IPS-18a (cell line): ENCODE measurements at regions not wholly inside any gene's neighbourhood (a gene's known extent, or its start where the extent isn't known, plus 50 kb on each side); places are given as distances from the start of the nearest gene placed in this dataset.

Experiments used
- H3K27ac ChIP-seq: one replicate; pipeline ENCODE4 v1.5.1; 2013; ENCODE audit warnings: low read length
- H3K27me3 ChIP-seq: one replicate; pipeline ENCODE4 v1.6.1; 2013; ENCODE audit warnings: mild to moderate bottlenecking, low read length; ENCODE audit not compliant: control insufficient read depth, insufficient read depth
- H3K36me3 ChIP-seq: one replicate; pipeline ENCODE4 v1.6.1; 2013; ENCODE audit warnings: low read depth, low read length; ENCODE audit not compliant: control insufficient read depth
- H3K4me1 ChIP-seq: one replicate; pipeline ENCODE4 v1.6.1; 2013; ENCODE audit warnings: low read depth, low read length; ENCODE audit not compliant: control insufficient read depth
- H3K4me3 ChIP-seq: one replicate; pipeline ENCODE4 v1.5.1; 2013; ENCODE audit warnings: low read length
- H3K9ac ChIP-seq: one replicate; pipeline ENCODE4 v1.6.1; 2013; ENCODE audit warnings: mild to moderate bottlenecking, low read length, moderate library complexity
- H3K9me3 ChIP-seq: one replicate; pipeline ENCODE4 v1.6.1; 2013; ENCODE audit warnings: low read depth, low read length; ENCODE audit not compliant: control insufficient read depth

DNA sequence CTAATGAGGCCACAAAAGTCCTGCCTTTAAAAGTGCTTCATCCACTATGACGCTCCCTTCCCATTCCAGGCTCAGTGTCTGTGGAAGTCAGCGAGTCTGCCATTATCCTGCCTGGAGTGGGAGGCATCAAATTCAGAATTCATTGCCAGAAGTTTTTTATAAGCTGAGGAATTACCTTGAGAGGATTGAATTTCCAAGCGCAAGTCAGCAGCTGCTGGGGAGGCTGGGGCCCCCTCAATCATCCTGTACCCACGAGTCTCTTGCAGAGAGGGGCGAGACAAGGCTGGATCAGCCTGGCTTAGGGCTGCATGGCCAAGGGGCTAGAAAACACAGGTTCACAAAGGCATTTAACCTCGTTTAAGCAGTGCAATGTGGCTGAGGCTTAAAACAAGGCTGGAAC is 170.5 kb upstream of the NOCT start:
- H3K27me3 ChIP-seq = no peaks in the 10 kb centered on the region
- no peaks in the 10 kb centered on the region for H3K4me1 ChIP-seq
- H3K36me3 ChIP-seq = no peaks in the 10 kb centered on the region
- H3K4me3 ChIP-seq = no peak overlapping the region
- H3K9ac ChIP-seq = no peak overlapping the region
- no peak overlapping the region for H3K27ac ChIP-seq
- no peaks in the 10 kb centered on the region for H3K9me3 ChIP-seq

DNA sequence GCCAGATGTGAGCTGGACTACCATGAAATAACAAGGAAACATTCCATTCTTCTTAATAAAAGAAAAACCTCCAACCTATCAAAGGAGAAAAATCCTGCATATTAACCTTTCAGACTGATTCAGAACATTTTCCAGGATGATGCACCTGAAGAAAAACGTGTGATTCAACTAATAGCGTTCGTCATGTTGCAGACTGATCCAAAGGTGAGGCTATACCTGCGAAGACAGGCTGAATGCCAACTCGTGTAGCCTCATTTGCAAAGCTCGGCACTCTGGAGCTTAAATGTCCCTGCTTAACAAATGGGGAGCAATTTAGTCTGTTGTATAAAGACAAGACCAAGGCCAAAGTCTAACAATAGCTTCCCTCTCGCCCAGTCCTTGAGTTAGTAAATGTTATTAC is 172.0 kb upstream of the NOCT start:
- no peak overlapping the region for H3K4me3 ChIP-seq
- H3K27me3 ChIP-seq = no peaks in the 10 kb centered on the region
- no peaks in the 10 kb centered on the region for H3K4me1 ChIP-seq
- H3K36me3 ChIP-seq = no peaks in the 10 kb centered on the region
- H3K27ac ChIP-seq = no peak overlapping the region
- no peaks in the 10 kb centered on the region for H3K9me3 ChIP-seq
- no peak overlapping the region for H3K9ac ChIP-seq

DNA sequence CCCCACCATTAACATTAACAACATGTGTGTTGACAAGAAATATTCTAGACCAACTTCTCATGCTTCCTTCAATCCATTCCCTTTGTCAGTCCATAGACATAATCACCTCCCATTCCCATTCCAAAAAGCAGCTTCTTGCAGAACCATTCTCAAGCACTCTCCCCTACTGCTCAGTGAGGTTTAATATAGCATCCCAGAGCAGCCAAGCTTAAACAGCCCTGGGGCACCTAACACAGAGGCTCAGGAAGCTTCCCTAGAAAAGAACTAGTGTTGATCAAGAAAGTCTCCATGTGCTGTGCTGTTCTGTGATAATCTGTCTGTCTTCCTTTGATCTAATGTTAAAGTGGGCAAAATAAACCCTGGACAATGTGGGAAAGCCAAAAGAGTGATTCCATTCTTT is 174.2 kb upstream of the NOCT start:
- H3K9ac ChIP-seq = no peak overlapping the region

DNA sequence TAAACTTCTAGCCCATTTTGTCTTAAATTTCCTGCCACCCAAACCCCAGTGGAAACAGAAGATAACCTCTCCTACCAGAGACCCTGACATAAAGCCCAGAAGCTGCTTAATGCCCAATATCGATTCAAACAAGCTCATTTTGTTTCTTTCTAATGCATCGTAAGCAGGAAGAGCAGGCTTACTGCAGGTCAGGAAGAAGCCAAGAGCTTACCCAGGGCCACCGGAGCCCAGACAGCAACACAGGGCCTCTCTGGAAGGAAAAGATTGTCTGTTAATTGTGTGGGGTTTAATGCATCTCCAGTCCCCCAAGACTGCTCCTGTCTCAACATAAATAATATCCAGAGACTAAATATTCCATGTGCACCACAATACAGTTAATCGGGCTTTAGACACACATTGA is 177.3 kb upstream of the NOCT start:
- H3K4me3 ChIP-seq = no peak overlapping the region

More for the DNA sequence above, 174.2 kb upstream of the NOCT start:
- H3K4me3 ChIP-seq = no peak overlapping the region
- no peaks in the 10 kb centered on the region for H3K27me3 ChIP-seq
- H3K9me3 ChIP-seq = no peaks in the 10 kb centered on the region
- H3K27ac ChIP-seq = no peak overlapping the region
- no peaks in the 10 kb centered on the region for H3K36me3 ChIP-seq
- no peaks in the 10 kb centered on the region for H3K4me1 ChIP-seq

DNA sequence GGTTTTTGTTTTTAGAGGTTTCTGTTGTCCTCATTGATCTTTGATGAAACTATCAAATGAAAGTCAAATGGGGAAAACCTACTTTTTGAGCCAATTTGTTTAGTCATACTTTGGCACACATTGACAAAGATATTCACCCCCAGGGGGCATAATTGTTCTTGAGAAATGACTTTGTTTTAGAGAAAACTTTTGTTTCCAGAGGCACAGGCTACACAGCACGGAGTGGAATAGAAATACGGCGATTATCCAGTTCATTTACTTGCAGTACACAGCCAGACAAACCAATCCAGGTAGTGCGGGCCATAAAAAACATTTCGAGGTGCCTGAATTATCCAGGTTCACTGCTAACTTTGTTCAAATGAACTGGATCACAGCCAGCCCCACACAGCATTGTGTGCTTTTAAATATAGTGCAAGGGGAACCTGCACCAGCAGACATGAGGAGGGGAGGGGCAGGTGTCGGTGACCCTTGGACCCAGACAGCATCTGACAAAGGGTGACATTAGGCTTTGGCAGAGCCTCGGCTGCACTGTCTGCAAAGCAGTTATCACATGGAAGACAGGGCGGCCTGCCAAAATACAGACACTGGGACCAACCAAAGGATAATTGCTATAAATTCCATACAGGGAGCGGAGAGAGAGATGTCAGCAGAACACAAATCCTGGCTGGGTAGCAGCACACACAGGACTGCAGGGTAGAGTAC is 179.6 kb upstream of the NOCT start:
- no peaks in the 10 kb centered on the region for H3K9me3 ChIP-seq
- H3K4me1 ChIP-seq = peaks cover 2% of the 10 kb centered on the region
- no peak overlapping the region for H3K4me3 ChIP-seq
- no peaks in the 10 kb centered on the region for H3K27me3 ChIP-seq
- no peaks in the 10 kb centered on the region for H3K36me3 ChIP-seq
- no peak overlapping the region for H3K9ac ChIP-seq
- H3K27ac ChIP-seq = no peak overlapping the region

More for the DNA sequence above, 177.3 kb upstream of the NOCT start:
- H3K27ac ChIP-seq = no peak overlapping the region
- no peaks in the 10 kb centered on the region for H3K36me3 ChIP-seq
- H3K9ac ChIP-seq = no peak overlapping the region
- no peaks in the 10 kb centered on the region for H3K27me3 ChIP-seq
- peaks cover 2% of the 10 kb centered on the region for H3K4me1 ChIP-seq
- no peaks in the 10 kb centered on the region for H3K9me3 ChIP-seq

DNA sequence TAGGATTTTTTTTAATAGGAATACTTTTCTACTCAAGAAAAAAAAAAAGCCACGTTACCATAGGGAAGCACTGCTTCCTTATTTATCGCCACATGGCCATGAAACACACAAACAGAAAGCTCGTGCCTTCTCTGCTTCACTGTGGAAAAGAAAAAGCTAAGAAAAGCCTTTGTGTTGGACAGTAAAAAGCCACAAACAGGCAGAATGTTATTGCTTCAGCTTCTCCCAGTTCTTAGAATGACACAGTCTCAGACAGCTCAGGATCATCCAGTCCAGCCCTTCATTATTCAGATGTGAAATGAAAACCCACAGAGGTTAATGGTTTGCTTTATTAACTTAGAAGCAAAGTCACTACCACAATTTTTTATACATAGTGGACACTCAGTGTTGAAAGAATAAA is 181.6 kb upstream of the NOCT start:
- Histone ChIP-seq H3K27me3 (no peaks in the 10 kb centered on the region), H3K36me3 (no peaks in the 10 kb centered on the region), H3K27ac (no peak overlapping the region), H3K9ac (no peak overlapping the region), H3K9me3 (no peaks in the 10 kb centered on the region), H3K4me3 (no peak overlapping the region), H3K4me1 (peaks cover 2% of the 10 kb centered on the region)

DNA sequence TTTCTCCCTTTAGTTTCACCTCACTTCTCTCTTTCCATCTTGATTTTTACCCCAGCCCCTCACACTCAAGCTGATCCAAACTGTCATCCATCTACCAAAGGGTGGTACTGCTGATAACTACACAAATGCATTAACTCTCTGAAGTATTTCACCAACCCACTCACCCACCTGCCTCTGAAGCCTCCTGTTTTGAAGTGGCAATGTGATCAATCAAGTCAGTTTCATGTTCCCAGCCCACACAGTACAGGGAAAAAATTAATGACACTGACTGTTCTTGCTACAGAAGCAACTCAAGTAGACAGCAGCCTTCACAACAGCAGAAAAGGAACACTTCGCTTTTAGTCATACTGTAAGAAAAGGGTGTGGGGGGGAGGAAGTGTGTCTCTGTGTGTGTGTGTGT is 183.0 kb upstream of the NOCT start:
- Histone ChIP-seq H3K4me3 (no peak overlapping the region), H3K9ac (no peak overlapping the region), H3K4me1 (peaks cover 2% of the 10 kb centered on the region), H3K9me3 (no peaks in the 10 kb centered on the region), H3K36me3 (no peaks in the 10 kb centered on the region), H3K27ac (no peak overlapping the region), H3K27me3 (no peaks in the 10 kb centered on the region)

DNA sequence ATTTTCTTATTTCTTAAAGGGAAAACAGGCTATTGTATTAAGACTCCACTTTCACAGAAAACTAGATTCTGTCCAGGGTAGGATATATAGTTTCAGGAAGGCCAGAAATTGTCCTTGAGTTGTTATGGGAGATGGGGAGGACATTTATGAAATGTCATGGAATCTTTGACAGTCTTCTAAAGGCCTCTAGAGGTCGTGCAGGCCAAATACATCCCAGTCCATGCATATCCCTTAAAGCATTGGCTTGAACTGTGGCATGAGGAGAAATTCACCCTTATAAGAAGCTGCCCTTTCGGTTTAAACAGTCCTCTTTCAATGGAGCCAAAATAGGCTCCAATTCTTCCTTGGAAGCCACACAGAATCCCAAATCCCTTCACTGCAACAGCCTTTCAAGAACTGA is 183.6 kb upstream of the NOCT start:
- no peaks in the 10 kb centered on the region for H3K9me3 ChIP-seq
- no peaks in the 10 kb centered on the region for H3K27me3 ChIP-seq
- no peaks in the 10 kb centered on the region for H3K36me3 ChIP-seq
- H3K4me3 ChIP-seq = no peak overlapping the region
- H3K27ac ChIP-seq = no peak overlapping the region
- peaks cover 2% of the 10 kb centered on the region for H3K4me1 ChIP-seq
- H3K9ac ChIP-seq = no peak overlapping the region

DNA sequence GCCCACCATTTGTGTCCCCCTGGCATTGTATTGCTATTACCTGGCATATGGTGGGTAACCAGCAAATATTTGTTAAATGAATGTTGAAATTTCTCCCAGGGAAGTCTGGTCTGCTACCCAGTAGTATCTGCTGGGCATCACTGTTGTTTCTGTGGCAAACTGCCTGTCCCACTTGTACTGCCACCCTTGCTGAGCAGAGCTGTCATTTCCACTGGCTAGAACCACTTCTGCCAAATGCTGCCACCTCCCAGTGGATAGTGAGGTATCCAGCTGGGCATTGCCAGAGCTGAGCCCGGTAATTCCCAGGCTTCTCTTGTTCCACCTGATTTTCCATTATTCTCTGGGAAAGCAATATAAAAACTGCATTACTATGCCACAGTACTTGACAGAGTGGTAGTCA is 186.7 kb upstream of the NOCT start:
- H3K9me3 ChIP-seq = no peaks in the 10 kb centered on the region
- no peak overlapping the region for H3K27ac ChIP-seq
- H3K36me3 ChIP-seq = no peaks in the 10 kb centered on the region
- H3K9ac ChIP-seq = no peak overlapping the region
- no peaks in the 10 kb centered on the region for H3K4me1 ChIP-seq
- no peak overlapping the region for H3K4me3 ChIP-seq
- H3K27me3 ChIP-seq = no peaks in the 10 kb centered on the region

DNA sequence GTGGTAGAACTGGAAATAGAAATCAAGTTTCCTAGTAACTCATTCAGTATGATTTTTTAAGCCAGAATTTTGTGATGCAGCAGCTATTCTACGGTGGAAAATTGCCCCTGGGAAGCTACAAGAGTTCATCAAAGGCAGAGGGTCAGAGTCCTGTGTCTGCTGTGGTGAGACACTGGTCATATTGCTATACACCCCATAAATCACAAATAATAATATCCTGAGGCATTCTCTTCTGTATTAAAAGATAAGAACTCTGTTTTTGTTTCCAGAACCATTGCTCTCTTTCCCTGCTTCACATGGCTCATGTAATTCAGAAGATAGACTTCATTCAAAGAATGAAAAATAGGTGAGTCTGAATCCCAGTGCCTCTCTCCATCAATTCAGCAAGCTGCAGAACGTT is 188.8 kb upstream of the NOCT start:
- H3K9me3 ChIP-seq = no peaks in the 10 kb centered on the region

DNA sequence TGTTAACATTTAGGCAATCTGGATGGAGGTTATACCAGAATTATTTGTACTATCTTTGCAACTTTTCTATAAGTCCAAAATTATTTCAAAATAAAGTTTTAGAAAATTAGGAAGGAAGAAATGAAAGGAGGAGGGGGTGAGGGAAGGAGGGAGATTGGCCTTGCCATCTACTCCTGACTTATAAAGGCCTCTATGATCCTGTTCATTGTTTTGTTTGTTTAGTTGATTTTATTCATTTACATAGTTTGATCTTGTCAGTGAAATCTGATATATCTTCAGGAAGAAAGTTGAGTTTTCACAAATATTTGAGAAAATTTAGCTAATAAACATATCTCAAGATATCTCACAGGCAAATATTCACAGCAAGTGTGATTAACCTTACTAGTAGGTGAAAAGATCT is 189.3 kb upstream of the NOCT start:
- no peaks in the 10 kb centered on the region for H3K4me1 ChIP-seq
- H3K27me3 ChIP-seq = no peaks in the 10 kb centered on the region
- H3K9me3 ChIP-seq = no peaks in the 10 kb centered on the region
- H3K36me3 ChIP-seq = no peaks in the 10 kb centered on the region
- H3K27ac ChIP-seq = no peak overlapping the region
- H3K9ac ChIP-seq = no peak overlapping the region
- H3K4me3 ChIP-seq = no peak overlapping the region

More for the DNA sequence above, 188.8 kb upstream of the NOCT start:
- Histone ChIP-seq H3K4me1 (no peaks in the 10 kb centered on the region), H3K27ac (no peak overlapping the region), H3K27me3 (no peaks in the 10 kb centered on the region), H3K36me3 (no peaks in the 10 kb centered on the region), H3K9ac (no peak overlapping the region), H3K4me3 (no peak overlapping the region)

DNA sequence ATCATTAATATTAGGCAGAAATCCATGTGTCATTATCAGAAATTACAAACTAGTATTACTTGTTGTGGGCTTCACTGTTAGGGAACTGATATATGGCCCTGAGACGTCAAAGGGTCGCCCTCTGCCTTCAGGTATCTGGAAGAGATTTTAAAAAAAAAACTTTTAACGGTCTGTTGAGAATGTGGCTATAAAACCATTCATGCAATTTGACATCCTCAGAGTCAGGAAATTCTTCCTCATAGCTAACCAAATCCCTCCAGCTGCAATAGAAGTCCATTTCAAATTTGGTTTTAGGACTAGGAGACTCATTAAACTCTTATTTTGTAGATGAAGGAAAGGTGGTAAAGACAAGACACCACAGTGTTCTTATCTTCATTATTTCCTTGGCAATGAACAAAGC is 194.2 kb upstream of the NOCT start:
- Histone ChIP-seq H3K27ac (no peak overlapping the region), H3K4me1 (no peaks in the 10 kb centered on the region), H3K9me3 (no peaks in the 10 kb centered on the region), H3K27me3 (no peaks in the 10 kb centered on the region), H3K4me3 (no peak overlapping the region), H3K9ac (no peak overlapping the region), H3K36me3 (no peaks in the 10 kb centered on the region)
